ENCODE measurements at regions not wholly inside any gene's neighbourhood (a gene's known extent, or its start where the extent isn't known, plus 50 kb on each side); places are given as distances from the start of the nearest gene placed in this dataset.
"Not testable (repeated sequence)": the region's sequence is repeated elsewhere in the genome, so short reads cannot be mapped to it uniquely, and the experiment has no call there.

DNA sequence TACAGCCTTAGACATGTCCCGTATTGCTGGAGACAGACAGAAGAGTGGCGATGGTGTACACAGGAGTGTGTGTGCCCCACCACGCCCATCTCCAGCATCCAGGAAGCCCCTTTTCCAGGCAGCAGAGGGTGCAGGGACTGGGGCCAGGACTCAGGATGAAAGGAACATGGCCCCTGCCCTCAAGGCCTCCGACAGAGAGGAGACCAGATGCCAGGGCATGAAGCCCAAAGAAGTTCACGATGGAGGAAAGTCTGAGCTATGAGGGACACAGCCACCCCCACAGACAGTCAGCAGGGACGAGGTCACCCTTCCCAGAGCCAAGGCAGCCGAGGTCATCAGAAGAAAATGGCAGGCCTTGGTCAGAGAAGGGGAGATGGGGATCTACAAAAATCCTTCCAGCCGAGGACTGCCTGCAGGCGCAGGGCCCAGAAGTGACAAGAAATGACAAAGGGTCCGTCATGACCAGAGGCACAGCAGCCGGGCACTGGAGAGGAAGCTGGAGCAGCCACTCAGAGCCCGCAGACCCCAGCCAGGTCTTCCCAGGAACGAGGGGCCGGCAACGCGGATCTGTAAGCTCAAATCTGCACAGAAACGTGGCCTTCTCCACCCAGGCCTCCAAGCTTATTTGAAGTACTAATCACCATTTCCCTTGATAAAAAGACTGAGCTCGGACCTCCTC, 78.7 kb upstream of the PPP2R2D start:
- peak; percentile 15 for DNase-seq

DNA sequence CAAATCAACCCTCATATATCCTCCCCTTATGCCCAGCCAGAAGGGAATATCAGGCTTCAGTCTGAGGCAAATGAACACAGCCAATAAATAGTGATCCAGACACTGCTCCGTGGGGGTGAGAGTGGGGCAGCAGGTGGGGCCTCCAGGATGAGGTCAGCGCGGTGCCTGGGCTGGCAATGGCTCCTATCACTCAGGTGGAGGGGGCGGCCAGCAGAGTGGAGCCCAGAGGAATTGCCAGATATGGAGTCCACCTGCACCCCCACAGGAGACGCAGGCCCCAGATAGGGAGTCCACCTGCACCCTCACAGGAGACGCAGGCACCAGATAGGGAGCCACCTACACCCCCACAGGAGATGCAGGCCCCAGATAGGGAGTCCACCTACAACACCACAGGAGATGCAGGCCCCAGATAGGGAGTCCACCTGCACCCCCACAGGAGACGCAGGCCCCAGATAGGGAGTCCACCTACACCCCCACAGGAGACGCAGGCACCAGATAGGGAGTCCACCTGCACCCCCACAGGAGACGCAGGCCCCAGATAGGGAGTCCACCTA, 78.0 kb upstream of the PPP2R2D start:
- DNase-seq, result peak; percentile 13

DNA sequence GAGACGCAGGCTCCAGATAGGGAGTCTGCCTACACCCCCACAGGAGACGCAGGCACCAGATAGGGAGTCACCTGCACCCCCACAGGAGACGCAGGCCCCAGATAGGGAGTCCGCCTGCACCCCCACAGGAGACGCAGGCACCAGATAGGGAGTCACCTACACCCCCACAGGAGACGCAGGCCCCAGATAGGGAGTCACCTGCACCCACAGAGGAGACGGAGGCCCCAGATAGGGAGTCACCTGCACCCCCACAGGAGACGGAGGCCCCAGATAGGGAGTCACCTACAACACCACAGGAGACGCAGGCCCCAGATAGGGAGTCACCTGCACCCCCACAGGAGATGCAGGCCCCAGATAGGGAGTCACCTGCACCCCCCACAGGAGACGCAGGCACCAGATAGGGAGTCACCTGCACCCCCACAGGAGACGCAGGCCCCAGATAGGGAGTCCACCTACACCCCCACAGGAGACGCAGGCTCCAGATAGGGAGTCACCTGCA, 77.2 kb upstream of the PPP2R2D start:
- DNase-seq, result not testable (repeated sequence)

DNA sequence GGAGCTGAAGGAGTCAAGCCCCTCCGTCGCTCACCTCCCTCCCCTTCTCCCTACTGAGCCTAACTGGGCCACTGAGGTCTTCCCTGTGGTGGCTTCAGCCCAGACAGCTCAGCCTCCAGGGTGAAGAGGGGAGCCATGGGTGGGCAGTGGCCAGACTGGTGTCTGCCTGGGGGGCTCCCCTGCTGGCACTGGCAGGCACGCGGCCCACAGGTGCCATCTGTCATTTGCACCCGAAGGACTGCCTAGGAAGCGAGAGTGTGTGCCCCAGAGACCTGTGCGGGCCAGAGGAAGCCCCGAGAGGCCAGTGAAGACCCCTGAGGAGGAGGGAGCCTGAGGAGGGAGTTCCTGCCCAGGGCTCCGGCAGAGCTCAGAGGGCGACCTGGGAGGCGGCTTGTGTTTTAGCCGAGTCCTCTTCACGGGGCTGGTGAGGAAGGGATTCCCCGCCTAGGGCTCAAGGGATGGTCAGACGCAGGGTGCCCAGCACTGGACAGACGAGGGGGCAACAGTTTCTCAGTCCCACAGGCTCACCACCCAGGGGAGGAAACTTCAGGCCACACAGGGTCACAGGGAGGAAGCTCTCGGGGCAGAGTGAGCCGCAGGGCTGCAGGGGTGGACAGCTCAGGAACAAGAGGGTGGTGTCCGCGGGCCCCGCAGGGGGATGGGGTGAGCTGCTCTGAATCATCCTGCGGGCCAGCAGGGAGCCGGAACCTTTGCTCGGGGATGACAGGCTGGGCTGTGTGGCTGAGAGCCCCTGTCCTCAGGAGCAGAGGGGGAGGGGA, 76.2 kb upstream of the PPP2R2D start:
- DNase-seq, result no peak

DNA sequence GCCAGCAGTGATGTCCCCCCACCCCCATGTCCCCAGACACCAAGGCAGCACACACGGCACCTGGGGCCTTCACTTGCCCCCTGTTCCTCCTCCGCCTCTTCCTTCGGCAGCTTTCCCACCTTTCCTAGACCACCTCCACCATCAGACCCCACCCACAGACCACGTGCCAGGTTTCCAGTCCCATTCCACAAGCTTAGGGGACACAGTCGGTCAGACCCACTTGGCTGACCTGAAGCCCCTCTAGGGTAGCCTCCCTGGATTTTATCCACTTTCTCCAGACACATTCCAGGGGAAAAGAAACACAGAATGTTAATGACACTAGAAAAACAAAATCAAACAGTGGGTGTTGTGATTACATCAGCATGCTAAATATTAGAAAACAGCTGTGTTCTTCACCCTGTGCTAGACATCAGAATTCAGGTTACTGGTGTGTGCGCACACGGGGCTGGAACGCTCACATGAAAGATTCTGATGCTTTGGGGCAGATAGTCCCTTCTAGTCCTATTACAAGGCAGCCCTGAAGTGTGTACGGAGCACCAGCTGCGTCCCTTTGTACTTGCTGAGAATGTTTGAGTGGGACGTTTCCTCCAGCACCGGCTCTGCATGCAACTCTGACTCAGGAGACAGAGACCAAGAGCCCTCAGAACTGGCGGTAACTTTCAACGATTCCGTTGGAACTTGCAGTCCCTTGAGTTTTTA, 75.5 kb upstream of the PPP2R2D start:
- DNase-seq, result no peak

DNA sequence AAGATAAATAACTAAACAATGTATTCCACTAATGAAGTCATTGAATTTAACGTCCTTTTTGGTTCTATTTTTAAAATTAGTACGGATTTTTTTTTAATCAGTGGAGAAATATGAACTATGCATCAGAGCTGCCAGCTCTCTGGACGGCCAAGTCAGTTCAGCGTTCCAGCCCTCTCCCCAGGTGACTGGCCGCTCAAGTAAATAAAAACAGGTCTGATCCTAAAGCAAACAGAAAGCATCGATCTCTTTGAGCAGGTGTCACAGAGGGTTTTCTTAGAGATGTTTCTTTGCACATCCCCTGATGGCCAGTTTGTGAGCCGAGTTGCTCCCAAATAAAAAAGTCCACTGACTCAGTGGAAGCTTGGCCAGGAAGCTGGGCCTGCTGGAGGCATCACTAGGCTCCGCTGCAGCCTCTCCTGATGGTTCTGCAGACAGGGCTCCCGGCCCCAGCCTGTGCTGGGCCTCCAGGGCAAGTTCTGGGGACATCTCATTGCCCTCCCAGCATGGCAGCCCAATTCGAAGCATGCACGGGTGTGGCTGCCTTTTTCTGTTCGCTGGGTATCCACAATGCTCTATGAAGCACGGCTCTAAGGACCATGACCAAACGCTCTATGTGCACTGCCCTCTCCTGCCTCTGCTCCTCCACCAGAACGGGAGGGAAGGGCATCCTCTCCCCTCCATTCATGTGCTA, 74.7 kb upstream of the PPP2R2D start:
- DNase-seq, result no peak

DNA sequence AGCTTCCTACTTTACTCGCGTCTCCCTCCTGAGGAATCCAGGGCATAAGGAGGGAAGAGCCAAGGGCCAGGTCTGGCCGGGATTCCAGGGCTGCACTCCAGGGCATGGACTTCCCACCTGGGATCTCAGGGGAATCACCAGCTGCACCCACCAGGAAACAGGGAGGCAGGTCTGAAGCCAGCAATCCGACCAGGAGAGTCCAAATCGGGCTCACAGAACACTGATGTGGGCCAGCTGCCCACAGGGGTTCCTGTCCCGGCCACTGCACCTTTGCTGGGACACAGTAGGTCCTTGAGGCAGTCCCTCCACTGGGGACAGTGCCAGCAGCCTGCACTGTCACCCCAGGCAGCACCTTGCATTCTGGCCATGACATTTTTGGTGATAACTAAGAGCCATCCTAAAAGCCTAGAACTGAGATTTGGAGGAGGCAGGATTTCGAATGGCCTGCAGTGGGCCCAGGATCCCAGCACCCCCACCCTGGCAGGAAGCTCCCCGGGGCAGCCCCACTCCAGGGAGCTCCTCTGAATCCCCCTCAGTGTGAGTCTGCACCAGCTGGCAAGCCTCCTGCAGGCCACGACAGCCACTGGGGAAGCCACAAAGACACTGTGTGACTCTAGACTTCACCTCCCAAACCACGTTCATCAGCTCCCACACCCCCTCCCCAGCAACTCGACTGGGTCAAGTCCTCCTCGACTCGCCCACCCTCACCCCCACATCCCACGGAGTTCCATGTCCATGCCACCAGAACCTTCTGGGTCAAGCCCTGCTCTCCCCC, 71.5 kb upstream of the PPP2R2D start:
- no peak for DNase-seq

DNA sequence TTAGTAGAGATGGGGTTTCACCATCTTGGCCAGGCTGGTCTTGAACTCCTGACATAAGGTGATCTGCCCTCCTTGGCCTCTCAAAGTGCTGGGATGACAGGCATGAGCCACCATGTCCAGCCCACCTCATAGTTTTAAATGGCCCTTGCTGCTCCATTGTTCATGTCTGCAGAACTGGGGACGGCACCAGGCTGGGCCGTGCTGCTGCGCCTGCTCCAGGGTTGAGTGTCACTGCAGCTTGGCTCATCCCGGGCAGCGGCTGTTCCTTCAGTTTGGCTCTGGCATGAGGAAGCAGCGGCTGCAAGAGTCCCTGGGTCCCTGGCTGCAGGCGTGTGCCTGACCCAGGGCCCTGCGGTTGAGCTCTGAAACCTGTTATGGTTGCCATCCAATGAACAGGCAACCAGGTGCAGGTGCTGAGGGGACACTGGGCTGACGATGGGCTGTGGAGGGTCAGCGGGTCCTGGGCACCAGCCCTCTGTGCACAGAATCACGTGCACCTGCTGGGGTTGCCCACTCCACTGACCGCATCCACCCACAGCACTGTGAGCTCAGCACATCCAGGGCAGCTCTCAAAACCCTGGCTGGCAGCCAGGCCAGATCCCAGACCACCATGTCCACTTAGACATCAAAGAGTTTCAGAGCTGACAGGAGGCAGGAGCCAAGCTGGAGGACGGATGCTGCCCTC, 70.2 kb upstream of the PPP2R2D start:
- DNase-seq, result no peak

DNA sequence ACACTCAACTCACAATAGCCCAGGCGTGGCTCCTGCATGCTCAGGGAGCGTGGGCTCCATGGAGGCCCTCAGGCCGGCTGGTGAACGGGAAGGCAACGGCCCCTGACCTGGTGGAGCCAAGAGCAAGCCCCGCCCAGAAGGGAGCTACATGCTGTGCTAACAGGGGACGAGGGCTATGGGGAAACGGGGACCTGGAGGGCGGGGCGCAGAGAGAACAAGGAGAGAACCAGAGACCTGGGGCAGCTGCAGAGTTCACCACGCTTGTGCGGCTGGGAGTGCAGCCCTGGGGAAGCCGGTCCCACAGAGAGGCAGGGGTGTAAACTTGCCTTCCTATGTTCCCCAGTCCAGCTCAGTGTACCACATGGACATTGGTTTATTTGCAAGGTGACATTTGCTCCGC, 69.2 kb upstream of the PPP2R2D start:
- DNase-seq, result no peak

DNA sequence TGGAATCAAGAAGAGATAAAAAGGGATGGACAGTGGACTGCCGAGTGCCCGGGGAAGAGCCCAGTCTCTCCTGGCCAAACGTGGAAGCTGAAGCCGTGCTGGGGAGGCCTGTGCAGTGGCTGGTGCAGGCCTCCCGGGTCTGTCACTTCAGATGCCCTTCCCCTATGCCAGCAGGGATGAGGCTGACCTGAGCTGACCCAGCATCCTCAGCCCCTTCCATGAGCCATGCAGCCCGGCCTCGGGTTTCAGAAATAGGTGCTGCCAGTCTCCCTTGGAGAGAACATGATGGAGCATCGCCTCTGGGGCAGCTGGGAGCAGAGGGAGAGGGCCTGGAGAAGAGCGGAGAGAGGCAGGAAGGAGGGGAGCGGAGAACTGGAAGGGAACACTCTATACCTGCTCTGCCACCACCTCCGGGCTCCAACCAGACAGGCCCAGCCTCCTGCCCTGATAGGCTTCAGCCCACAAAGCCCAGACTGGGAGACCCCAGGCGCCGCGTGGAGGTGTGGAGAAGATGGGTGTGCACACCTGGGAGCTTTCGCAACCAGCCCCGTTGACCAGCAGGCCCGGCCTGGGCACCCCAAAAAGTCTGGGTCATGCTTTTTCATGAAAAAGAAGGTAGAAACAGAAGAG, 68.6 kb upstream of the PPP2R2D start:
- DNase-seq, result no peak

DNA sequence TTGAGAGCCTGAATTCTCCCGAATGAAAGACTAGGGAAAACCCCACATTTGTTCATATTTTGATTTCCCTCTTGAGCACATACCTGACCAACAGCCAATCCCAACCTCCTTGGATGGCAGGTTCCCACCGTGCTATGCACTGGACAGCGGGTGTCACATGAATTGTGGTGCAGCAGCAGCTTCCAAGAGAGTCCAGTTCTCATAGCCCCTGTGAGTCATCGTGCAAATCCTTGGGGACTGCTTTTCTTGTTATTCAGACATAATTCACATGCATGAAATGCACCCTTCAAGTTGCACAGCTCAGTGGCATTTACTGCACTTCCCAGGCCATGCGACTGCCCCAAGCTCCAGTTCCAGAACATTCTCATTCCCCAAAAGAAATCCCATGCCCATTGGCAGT, 67.8 kb upstream of the PPP2R2D start:
- DNase-seq, result no peak

DNA sequence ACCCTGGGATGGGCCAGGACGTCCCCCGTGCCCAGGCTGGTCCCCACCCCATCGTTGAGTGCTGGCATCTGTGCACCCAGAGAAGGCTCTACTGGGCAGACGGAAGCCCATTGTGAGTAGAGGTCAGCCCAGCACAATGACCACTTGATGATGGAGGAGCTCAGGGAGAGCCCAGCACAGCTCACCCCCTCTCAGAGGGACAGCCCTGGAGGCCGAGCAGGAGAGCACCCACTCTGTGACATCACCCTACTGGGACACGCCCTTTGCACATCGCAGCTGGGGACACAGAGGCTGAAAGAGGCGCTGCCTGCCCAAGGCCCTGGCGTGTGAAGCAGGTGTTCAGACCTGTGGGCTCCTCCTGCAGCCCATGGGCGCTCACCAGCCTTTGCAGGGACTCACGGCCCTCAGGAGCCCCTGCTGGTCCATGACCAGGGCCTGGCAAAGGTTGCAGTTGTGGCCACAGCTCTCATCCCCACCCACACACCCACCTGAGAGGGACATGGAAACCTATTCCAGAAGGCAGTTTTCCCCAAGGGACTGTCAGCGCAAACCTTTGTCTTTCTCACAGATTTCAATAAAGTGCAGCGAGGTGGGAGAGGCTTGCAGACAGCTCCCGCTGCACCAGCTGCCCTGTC, 67.2 kb upstream of the PPP2R2D start:
- DNase-seq, result no peak

DNA sequence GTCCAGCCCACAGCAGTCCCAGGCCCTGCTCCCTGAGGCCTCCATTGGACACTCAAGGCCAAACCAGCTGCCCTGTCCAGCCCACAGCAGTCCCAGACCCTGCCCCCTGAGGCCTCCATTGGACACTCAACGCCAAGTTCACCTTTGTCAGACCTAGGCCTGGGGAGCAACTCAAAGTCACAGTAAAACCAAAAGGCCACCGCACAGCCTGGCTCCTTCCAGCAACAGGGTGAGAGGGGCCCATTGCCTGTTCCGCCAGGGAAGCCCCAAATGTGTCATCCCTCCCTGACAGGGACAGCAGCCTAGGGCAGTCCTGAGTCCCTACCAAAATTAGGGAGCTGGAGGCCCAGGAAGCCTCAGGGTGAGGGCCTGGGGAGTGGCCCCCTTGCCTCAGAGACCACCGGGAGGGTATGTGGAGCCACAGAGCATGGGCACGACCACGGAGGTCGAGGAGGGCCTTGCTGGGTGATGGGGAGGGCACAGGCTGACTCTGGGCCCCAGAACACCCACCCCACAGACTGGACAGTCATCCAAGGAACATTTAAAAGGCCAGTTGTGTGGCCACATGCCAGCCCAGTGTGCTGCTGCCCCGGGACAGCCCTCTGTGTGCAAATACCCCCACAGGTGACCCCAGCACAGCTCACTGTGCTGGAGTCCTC, 66.5 kb upstream of the PPP2R2D start:
- DNase-seq, result no peak

DNA sequence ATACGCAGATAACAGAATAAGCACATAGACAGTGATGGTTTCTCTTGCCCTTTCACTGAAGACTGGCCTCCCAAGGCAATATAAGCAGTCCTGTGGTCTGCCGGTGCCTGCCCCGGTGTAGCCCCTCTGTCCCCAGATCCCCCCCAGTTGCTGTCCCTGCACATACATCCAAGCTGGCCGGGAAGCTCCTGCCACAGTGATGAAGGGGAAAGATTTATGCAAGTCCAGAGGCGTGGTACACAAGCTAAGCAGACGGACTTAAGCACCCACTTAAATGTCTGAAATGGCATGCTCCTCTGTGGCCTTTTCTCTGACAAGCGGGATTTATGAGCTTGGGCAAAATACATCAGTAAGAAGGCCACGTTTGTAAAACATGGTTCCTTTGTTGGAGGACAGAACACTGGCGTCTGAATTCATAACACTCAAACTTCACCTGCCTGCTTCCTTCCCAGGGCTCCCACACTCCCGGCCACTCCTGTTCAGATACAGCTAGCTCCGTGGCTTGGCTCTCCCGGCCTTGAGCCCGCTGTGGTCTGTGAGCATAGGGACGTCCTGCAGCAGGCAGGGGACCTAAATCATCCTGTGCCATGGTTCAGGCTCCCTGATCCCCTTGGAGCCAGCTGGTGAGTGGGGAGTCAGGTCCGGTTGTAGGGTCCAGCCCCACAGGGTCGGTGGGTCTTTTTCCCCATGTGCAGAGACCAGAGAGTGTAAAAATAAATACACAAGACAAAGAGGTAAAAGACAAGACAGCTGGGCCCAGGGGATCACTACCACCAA, 61.7 kb upstream of the PPP2R2D start:
- DNase-seq, result no peak

DNA sequence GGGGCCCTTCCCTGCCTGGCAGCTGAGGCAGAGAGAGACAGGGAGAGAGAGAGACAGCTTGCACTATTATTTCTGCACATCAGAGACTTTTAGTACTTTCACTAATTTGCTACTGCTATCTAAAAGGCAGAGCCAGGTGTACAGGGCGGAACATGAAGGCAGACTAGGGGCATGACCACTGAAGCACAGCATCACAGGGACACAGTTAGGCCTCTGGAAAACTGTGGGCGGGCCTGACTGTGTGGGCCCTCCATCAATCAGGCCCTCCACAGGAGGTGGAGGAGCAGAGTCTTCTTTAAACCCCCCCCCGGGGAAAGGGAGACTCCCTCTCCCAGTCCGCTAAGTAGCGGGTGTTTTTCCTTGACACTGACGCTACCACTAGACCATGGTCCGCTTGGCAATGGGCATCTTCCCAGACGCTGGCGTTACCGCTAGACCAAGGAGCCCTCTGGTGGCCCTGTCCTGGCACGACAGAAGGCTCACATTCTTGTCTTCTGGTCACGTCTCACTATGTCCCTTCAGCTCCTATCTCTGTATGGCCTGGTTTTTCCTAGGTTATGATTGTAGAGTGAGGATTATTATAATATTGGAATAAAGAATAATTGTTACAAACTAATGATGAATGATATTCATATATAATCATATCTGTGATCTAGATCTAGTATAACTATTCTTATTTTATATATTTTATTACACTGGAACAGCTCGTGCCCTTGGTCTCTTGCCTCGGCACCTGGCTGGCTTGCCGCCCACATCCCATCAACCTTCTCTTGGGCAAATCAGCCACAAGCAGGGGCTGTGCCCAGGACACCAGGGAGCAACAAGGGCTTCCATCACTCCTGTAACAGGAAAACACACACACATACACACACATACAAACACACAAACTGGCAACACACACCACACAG, 60.7 kb upstream of the PPP2R2D start:
- DNase-seq, result not testable (repeated sequence)

DNA sequence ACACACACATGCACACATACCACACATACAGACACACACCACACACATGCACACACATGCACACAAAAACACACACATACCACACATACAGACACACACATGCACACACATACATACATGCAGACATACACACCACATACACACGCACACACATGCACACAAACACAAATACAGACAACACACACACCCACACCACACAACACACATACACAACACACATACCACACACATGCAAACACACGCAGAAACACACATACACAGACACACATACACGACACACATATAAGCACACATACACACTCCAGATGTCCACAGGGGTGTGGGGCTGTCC, 60.1 kb upstream of the PPP2R2D start:
- DNase-seq, result no peak

DNA sequence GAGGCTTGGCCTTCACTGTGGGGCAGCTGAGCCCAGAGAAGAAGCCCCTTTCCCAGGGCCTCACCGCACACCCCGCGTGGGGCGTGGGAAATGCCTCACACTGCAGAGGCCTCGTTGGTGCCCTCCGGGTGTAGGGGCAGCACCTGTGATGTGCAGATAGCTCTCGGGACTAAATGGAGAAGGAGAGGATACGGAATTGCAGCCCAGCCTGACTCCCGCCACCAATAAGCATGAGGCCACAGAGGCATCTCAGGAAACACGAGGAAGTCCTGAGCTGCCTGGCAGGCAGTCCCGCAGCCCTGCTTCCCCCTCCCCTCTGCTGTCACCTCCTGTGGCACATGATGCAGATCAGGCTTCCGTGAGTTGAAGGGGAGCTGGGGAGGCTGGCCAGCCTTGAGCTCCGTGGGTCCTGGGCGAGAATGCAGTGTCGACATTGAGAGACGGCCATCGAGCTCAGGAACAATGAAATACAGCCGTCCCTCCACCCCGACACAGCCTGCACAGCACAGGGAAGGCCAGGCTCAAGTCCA, 59.6 kb upstream of the PPP2R2D start:
- no peak for DNase-seq

DNA sequence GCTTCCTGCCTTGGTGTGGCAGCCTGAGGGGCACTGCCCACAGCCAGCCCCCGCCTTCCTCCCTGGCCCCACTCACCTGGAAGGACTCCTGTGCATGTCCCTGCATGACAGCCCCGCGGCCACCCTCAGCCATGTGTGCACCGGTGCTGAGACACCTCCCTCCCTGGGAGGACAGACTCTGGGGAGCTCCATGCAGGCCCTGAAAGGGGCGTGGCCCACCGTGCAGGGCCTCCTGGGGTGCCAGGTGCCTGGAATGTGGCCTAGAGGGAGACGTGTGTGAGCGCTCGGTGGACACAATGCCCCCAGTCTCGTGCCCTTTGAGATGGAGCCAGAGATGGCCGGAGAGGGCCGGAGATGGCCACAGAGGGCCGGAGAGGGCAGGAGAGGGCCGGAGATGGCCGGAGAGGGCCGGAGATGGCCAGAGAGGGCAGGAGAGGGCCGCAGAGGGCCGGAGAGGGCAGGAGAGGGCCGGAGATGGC, 59.1 kb upstream of the PPP2R2D start:
- DNase-seq, result no peak
